ENCODE measurements at regions not wholly inside any gene's neighbourhood (a gene's known extent, or its start where the extent isn't known, plus 50 kb on each side); places are given as distances from the start of the nearest gene placed in this dataset.

DNA sequence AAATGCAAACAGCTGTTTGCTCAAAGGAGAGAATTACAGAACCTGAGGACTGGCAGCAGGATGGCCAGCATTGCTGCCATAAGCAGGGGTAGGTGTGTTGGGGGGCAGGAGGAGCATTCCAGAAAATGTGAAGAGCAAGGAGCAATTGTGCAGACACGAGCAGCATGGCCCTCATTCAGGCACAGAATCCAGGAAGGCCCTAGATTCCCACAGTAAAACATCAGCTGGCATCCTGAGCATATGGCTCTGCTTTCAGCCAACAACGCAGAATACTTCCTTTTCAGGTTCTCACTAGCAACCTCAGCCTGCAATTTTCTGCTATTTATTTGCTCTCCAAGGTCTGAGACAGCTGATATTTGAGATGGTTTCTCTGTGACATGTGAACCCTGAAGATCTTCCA is 243.4 kb upstream of the POU3F2 start:
- H3K4me3 Mint-ChIP-seq: no peak overlapping the region
- POLR2A ChIA-PET: no interaction called here
- intact Hi-C loops (cut with micrococcal nuclease): no loop called here
- H3K27me3 Mint-ChIP-seq: peaks cover 0 to 5% (median 0%) of the 10 kb centered on the region in 5 donors
- Histone ChIP-seq H3K27ac (ENCODE audit: low read depth, low read length) (no peak overlapping the region), H3K36me3 (ENCODE audit: control insufficient read depth in 2 of 3, insufficient read depth in 3 of 3, low read length in 3 of 3) (no peaks in the 10 kb centered on the region), H3K9me3 (ENCODE audit: control insufficient read depth in 2 of 3, low read length in 3 of 3) (no peaks in the 10 kb centered on the region), H3K4me3 (ENCODE audit: low read length) (no peak overlapping the region), H3K27me3 (ENCODE audit: control insufficient read depth in 2 of 2, insufficient read depth in 2 of 2, low read length in 2 of 2) (no peaks in the 10 kb centered on the region), H3K4me1 (ENCODE audit: control insufficient read depth in 2 of 2, insufficient read depth in 2 of 2, low read length in 2 of 2) (no peaks in the 10 kb centered on the region)
- H3K9me3 Mint-ChIP-seq: peaks cover 0 to 6% (median 0%) of the 10 kb centered on the region in 11 donors
- CTCF ChIA-PET: no interaction called here
- no peak overlapping the region for H3K27ac Mint-ChIP-seq
- no peaks in the 10 kb centered on the region for H3K36me3 Mint-ChIP-seq
- no peaks in the 10 kb centered on the region for H3K4me1 Mint-ChIP-seq
- no peak for ATAC-seq
- no peak for DNase-seq

DNA sequence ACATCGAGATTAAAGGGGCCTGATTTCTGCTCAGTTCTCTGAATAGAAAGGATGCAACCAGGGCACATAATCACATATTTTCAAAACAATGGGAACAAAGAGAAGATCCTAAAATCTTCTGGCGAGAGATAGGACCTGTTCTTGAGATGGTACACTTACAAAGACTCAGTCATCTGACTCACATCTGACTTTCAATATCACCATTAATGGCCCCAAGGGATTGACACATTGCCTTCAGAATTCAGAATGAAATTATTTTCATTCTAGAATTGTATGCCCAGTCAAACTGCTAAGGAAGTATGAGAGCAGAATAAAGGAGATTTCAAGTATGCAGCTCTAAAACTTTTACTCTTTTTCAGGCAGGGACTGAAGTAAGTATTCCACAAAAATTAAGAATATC is 240.7 kb upstream of the POU3F2 start:
- no peak for ATAC-seq
- Histone ChIP-seq H3K4me1 (ENCODE audit: control insufficient read depth in 2 of 2, insufficient read depth in 2 of 2, low read length in 2 of 2) (no peaks in the 10 kb centered on the region), H3K36me3 (ENCODE audit: control insufficient read depth in 2 of 3, insufficient read depth in 3 of 3, low read length in 3 of 3) (no peaks in the 10 kb centered on the region), H3K4me3 (ENCODE audit: low read length) (no peak overlapping the region), H3K27ac (ENCODE audit: low read depth, low read length) (no peak overlapping the region), H3K27me3 (ENCODE audit: control insufficient read depth in 2 of 2, insufficient read depth in 2 of 2, low read length in 2 of 2) (no peaks in the 10 kb centered on the region), H3K9me3 (ENCODE audit: control insufficient read depth in 2 of 3, low read length in 3 of 3) (no peaks in the 10 kb centered on the region)
- no peak overlapping the region for H3K4me3 Mint-ChIP-seq
- no peak for DNase-seq
- intact Hi-C loops (cut with micrococcal nuclease): no loop called here
- no peaks in the 10 kb centered on the region for H3K4me1 Mint-ChIP-seq
- H3K36me3 Mint-ChIP-seq: no peaks in the 10 kb centered on the region
- ChIA-PET CTCF (no interaction called here), POLR2A (no interaction called here)
- H3K27me3 Mint-ChIP-seq: peaks cover 0 to 4% (median 0%) of the 10 kb centered on the region in 5 donors
- peaks cover 0 to 7% (median 0%) of the 10 kb centered on the region in 11 donors for H3K9me3 Mint-ChIP-seq
- H3K27ac Mint-ChIP-seq: no peak overlapping the region

DNA sequence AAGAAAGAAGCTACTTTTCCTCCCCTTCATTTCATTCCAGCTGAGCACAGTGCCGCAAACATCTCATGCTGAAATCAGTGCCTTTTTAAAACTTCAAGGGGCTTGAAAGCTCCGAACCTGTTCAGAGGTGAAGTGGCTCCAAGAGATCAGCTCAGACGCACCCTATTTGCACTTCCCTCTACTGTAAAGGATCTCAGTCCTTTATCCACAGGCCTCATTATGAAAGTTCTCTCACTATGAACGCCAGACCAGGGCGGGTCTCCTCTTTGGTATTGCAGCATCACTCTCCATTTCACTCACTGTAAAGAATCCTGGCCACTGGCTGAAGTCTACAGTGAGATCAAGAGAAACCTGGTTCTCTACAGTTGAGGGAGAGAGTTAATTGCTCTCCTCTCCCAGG is 232.7 kb upstream of the POU3F2 start:
- Mint-ChIP-seq H3K4me3 (no peak overlapping the region), H3K4me1 (no peaks in the 10 kb centered on the region), H3K27me3 (no peaks in the 10 kb centered on the region), H3K36me3 (no peaks in the 10 kb centered on the region), H3K27ac (no peak overlapping the region), H3K9me3 (peaks cover 0 to 6% (median 0%) of the 10 kb centered on the region in 11 donors)
- Histone ChIP-seq H3K4me3 (ENCODE audit: low read length) (no peak overlapping the region), H3K36me3 (ENCODE audit: control insufficient read depth in 2 of 3, insufficient read depth in 3 of 3, low read length in 3 of 3) (no peaks in the 10 kb centered on the region), H3K4me1 (ENCODE audit: control insufficient read depth in 2 of 2, insufficient read depth in 2 of 2, low read length in 2 of 2) (no peaks in the 10 kb centered on the region), H3K27me3 (ENCODE audit: control insufficient read depth in 2 of 2, insufficient read depth in 2 of 2, low read length in 2 of 2) (no peaks in the 10 kb centered on the region), H3K27ac (ENCODE audit: low read depth, low read length) (no peak overlapping the region), H3K9me3 (ENCODE audit: control insufficient read depth in 2 of 3, low read length in 3 of 3) (no peaks in the 10 kb centered on the region)
- ChIA-PET CTCF (no interaction called here), POLR2A (no interaction called here)
- DNase-seq (no peak), ATAC-seq (no peak)
- intact Hi-C loops (cut with micrococcal nuclease): no loop called here

DNA sequence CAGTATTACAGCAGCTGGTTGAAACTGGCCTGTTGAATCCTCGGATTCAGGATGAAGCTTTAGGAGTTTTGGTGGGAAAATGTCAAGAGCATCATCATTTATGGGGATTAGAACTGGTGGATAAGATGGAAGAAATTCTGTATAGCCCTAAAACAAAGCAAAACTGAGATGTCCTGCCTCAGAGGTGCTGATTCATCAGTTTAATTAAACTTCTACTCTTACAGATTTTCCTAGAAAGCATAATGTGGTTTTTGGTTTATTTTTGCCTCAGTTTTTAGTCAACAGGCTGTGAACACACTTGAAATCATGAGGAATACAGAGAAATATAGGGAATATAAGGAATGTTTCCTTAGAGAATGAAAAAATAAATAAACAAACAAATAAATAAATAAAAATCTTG is 228.7 kb upstream of the POU3F2 start:
- H3K27ac ChIP-seq (ENCODE audit: low read depth, low read length): no peak overlapping the region
- no peaks in the 10 kb centered on the region for H3K27me3 ChIP-seq (ENCODE audit: control insufficient read depth in 2 of 2, insufficient read depth in 2 of 2, low read length in 2 of 2)
- CTCF ChIA-PET: no interaction called here
- H3K27ac Mint-ChIP-seq: no peak overlapping the region
- no peak overlapping the region for H3K4me3 ChIP-seq (ENCODE audit: low read length)
- H3K36me3 ChIP-seq (ENCODE audit: control insufficient read depth in 2 of 3, insufficient read depth in 3 of 3, low read length in 3 of 3): no peaks in the 10 kb centered on the region
- peaks cover 0 to 3% (median 0%) of the 10 kb centered on the region in 11 donors for H3K9me3 Mint-ChIP-seq
- no peak for DNase-seq
- POLR2A ChIA-PET: no interaction called here
- H3K9me3 ChIP-seq (ENCODE audit: control insufficient read depth in 2 of 3, low read length in 3 of 3): no peaks in the 10 kb centered on the region
- no peak for ATAC-seq
- H3K4me1 Mint-ChIP-seq: no peaks in the 10 kb centered on the region
- no peak overlapping the region for H3K4me3 Mint-ChIP-seq
- no peaks in the 10 kb centered on the region for H3K36me3 Mint-ChIP-seq
- H3K4me1 ChIP-seq (ENCODE audit: control insufficient read depth in 2 of 2, insufficient read depth in 2 of 2, low read length in 2 of 2): no peaks in the 10 kb centered on the region
- intact Hi-C loops (cut with micrococcal nuclease): no loop called here
- H3K27me3 Mint-ChIP-seq: no peaks in the 10 kb centered on the region

DNA sequence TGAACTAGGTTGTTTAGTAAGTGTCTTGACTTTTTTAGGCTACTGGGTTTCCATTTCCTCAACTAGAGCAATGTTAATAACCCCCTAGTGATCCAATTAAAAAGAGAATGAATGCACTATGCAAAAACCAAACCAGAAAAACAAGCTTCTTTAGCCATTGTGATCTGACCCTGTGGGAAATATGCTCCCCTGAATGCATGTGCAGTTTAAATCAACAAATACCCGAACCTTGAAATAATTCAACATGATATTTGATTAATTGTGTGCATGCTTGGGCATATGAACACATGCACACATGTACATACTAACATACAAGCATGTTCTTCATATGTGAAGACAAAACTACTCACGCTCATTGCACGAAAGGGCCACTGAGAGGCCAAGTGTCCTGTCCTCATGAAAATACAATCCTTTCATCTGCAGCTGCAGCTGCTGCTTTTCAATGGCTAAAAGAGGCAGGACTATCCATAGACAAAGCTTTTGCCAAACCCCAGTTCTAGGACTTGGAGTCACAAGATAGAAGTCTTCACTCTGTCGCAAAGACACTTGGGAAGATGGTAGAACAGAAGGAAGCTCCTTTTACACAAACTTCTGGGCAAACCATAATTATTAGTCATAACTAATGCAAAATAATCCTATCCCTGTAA is 207.1 kb upstream of the POU3F2 start:
- no peak for DNase-seq
- Mint-ChIP-seq H3K27me3 (peaks cover 0 to 4% (median 0%) of the 10 kb centered on the region in 5 donors), H3K36me3 (no peaks in the 10 kb centered on the region), H3K4me3 (no peak overlapping the region), H3K4me1 (no peaks in the 10 kb centered on the region), H3K9me3 (peaks cover 0 to 6% (median 0%) of the 10 kb centered on the region in 11 donors), H3K27ac (no peak overlapping the region)
- Histone ChIP-seq H3K27ac (ENCODE audit: low read depth, low read length) (no peak overlapping the region), H3K36me3 (ENCODE audit: control insufficient read depth in 2 of 3, insufficient read depth in 3 of 3, low read length in 3 of 3) (no peaks in the 10 kb centered on the region), H3K9me3 (ENCODE audit: control insufficient read depth in 2 of 3, low read length in 3 of 3) (no peaks in the 10 kb centered on the region), H3K4me3 (ENCODE audit: low read length) (no peak overlapping the region), H3K27me3 (ENCODE audit: control insufficient read depth in 2 of 2, insufficient read depth in 2 of 2, low read length in 2 of 2) (no peaks in the 10 kb centered on the region), H3K4me1 (ENCODE audit: control insufficient read depth in 2 of 2, insufficient read depth in 2 of 2, low read length in 2 of 2) (no peaks in the 10 kb centered on the region)
- intact Hi-C loops (cut with micrococcal nuclease): no loop called here
- ChIA-PET CTCF (no interaction called here), POLR2A (no interaction called here)
- no peak for ATAC-seq

DNA sequence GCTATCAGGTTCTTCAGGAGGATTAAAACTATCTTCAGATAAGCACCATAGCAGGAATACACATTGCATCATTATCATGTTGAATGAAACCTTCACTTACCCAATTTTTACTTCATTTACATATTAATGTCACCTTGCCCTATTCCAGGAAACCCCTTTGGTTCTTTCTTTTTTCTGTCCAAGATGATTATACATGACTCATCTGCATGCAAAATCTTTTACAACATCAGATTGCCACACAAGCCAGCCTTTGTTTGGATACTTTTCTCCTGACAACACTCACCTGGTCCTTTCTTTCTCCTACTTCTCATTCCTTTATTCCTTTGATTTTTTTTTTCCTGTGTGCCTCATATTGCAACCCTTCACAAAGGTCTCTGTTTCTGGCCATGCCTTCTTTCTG is 200.5 kb upstream of the POU3F2 start:
- Histone ChIP-seq H3K36me3 (ENCODE audit: control insufficient read depth in 2 of 3, insufficient read depth in 3 of 3, low read length in 3 of 3) (no peaks in the 10 kb centered on the region), H3K27me3 (ENCODE audit: control insufficient read depth in 2 of 2, insufficient read depth in 2 of 2, low read length in 2 of 2) (no peaks in the 10 kb centered on the region), H3K27ac (ENCODE audit: low read depth, low read length) (no peak overlapping the region), H3K4me1 (ENCODE audit: control insufficient read depth in 2 of 2, insufficient read depth in 2 of 2, low read length in 2 of 2) (no peaks in the 10 kb centered on the region), H3K4me3 (ENCODE audit: low read length) (no peak overlapping the region), H3K9me3 (ENCODE audit: control insufficient read depth in 2 of 3, low read length in 3 of 3) (no peaks in the 10 kb centered on the region)
- H3K36me3 Mint-ChIP-seq: no peaks in the 10 kb centered on the region
- H3K4me1 Mint-ChIP-seq: no peaks in the 10 kb centered on the region
- no peak overlapping the region for H3K27ac Mint-ChIP-seq
- CTCF ChIA-PET: no interaction called here
- peaks cover 0 to 5% (median 4%) of the 10 kb centered on the region in 5 donors for H3K27me3 Mint-ChIP-seq
- H3K9me3 Mint-ChIP-seq: peaks cover 0 to 4% (median 0%) of the 10 kb centered on the region in 11 donors
- POLR2A ChIA-PET: no interaction called here
- H3K4me3 Mint-ChIP-seq: no peak overlapping the region
- DNase-seq (no peak), ATAC-seq (no peak)
- intact Hi-C loops (cut with micrococcal nuclease): no loop called here

DNA sequence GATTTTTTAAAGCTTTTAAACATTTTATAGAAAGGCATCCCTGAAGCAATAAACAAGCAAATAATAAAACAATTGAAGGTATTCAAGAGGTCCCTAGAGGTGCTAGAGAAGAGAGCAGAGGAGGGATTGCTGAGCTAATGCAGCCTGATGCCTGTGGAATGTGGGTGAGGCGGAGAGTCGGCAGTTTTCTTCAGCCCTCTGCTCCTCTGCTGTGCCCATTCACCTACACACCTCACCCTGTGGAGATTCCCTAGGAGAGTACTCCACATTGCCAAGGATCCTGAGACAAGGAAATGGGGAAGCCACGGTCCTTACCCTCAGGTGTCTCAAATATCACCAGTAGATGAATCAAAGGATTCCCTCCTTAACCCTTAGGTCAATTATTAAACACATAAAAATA is 199.8 kb upstream of the POU3F2 start:
- CTCF ChIA-PET: no interaction called here
- no peak overlapping the region for H3K27ac ChIP-seq (ENCODE audit: low read depth, low read length)
- no peaks in the 10 kb centered on the region for H3K36me3 ChIP-seq (ENCODE audit: control insufficient read depth in 2 of 3, insufficient read depth in 3 of 3, low read length in 3 of 3)
- ATAC-seq (no peak), DNase-seq (no peak)
- H3K9me3 ChIP-seq (ENCODE audit: control insufficient read depth in 2 of 3, low read length in 3 of 3): no peaks in the 10 kb centered on the region
- H3K9me3 Mint-ChIP-seq: peaks cover 0 to 4% (median 0%) of the 10 kb centered on the region in 11 donors
- intact Hi-C loops (cut with micrococcal nuclease): no loop called here
- H3K36me3 Mint-ChIP-seq: no peaks in the 10 kb centered on the region
- H3K4me3 Mint-ChIP-seq: no peak overlapping the region
- H3K27me3 Mint-ChIP-seq: peaks cover 0 to 5% (median 0%) of the 10 kb centered on the region in 5 donors
- H3K4me3 ChIP-seq (ENCODE audit: low read length): no peak overlapping the region
- H3K4me1 ChIP-seq (ENCODE audit: control insufficient read depth in 2 of 2, insufficient read depth in 2 of 2, low read length in 2 of 2): no peaks in the 10 kb centered on the region
- H3K27ac Mint-ChIP-seq: no peak overlapping the region
- POLR2A ChIA-PET: no interaction called here
- H3K27me3 ChIP-seq (ENCODE audit: control insufficient read depth in 2 of 2, insufficient read depth in 2 of 2, low read length in 2 of 2): no peaks in the 10 kb centered on the region
- no peaks in the 10 kb centered on the region for H3K4me1 Mint-ChIP-seq
